Stimulated activated CD8-positive, alpha-beta memory T cell treated with anti-CD3 and anti-CD28 coated beads, Interleukin-15, amount 100 ng/mL, for 24 hours (primary cell): ENCODE measurements at regions not wholly inside any gene's neighbourhood (a gene's known extent, or its start where the extent isn't known, plus 50 kb on each side); places are given as distances from the start of the nearest gene placed in this dataset.

ENCODE experiments used
- DNase-seq: peaks from one replicate; pipeline ENCODE4 v3.0.0-alpha.2; 2020; ENCODE audit warnings: low read depth

- DNase-seq = no peak
Measured at GRCh38 chr1:56313560-56313959, 265.8 kb downstream of the PLPP3 start.

- no peak for DNase-seq
Measured at GRCh38 chr1:56311766-56312165, 267.6 kb downstream of the PLPP3 start.

GRCh38 chr1:56310945-56311344 lies 268.4 kb downstream of the PLPP3 start:
- DNase-seq = no peak

- DNase-seq = no peak
Measured at GRCh38 chr1:56309065-56309464, 270.3 kb downstream of the PLPP3 start.

GRCh38 chr1:56304975-56305374 lies 274.4 kb downstream of the PLPP3 start:
- DNase-seq = no peak

GRCh38 chr1:56303805-56304204 lies 275.6 kb downstream of the PLPP3 start:
- no peak for DNase-seq

- no peak for DNase-seq
Measured at GRCh38 chr1:56302878-56303277, 276.5 kb downstream of the PLPP3 start.

- DNase-seq = no peak
Measured at GRCh38 chr1:56301791-56302190, 277.6 kb downstream of the PLPP3 start.

GRCh38 chr1:56300836-56301235 lies 278.5 kb downstream of the PLPP3 start:
- DNase-seq = no peak

GRCh38 chr1:56298866-56299265 lies 280.5 kb downstream of the PLPP3 start:
- DNase-seq = no peak

- DNase-seq = no peak
Measured at GRCh38 chr1:56297904-56298303, 281.5 kb downstream of the PLPP3 start.

- DNase-seq = no peak
Measured at GRCh38 chr1:56297208-56297607, 282.2 kb downstream of the PLPP3 start.

GRCh38 chr1:56295949-56296929 lies 283.1 kb downstream of the PLPP3 start:
- DNase-seq = no peak

- no peak for DNase-seq
Measured at GRCh38 chr1:56291374-56291919, 287.9 kb downstream of the PLPP3 start.

GRCh38 chr1:56289260-56289659 lies 290.1 kb downstream of the PLPP3 start:
- DNase-seq = no peak

GRCh38 chr1:56287721-56288120 lies 291.6 kb downstream of the PLPP3 start:
- DNase-seq = no peak

- no peak for DNase-seq
Measured at GRCh38 chr1:56286956-56287355, 292.4 kb downstream of the PLPP3 start.

- DNase-seq = no peak
Measured at GRCh38 chr1:56286506-56286905, 292.9 kb downstream of the PLPP3 start.

GRCh38 chr1:56285554-56286402 lies 293.6 kb downstream of the PLPP3 start:
- no peak for DNase-seq

- DNase-seq = no peak
Measured at GRCh38 chr1:56284928-56285327, 294.4 kb downstream of the PLPP3 start.

GRCh38 chr1:56278061-56278460 lies 301.3 kb downstream of the PLPP3 start:
- no peak for DNase-seq

- no peak for DNase-seq
Measured at GRCh38 chr1:56268519-56269140, 310.7 kb downstream of the PLPP3 start.
